Osteoblast (primary cell): ENCODE measurements at regions not wholly inside any gene's neighbourhood (a gene's known extent, or its start where the extent isn't known, plus 50 kb on each side); places are given as distances from the start of the nearest gene placed in this dataset.
A peak's percentile ranks its signal among the peaks of the same experiment; 100 is the strongest.

Source experiments
- DNase-seq: peaks from one replicate; pipeline ENCODE4 v3.0.0; 2011; ENCODE audit warnings: low spot score, mixed read lengths; ENCODE audit not compliant: insufficient read length; ENCODE audit errors: missing footprints
- H2AFZ ChIP-seq: 2 replicates; pipeline ENCODE4 v1.6.0; 2011; ENCODE audit warnings: mild to moderate bottlenecking, low read length
- H3K27ac ChIP-seq: 2 replicates; pipeline ENCODE4 v1.5.1; 2011; ENCODE audit warnings: mild to moderate bottlenecking, low read depth, low read length, moderate library complexity
- H3K27me3 ChIP-seq: 2 replicates; pipeline ENCODE4 v1.6.0; 2012; ENCODE audit warnings: mild to moderate bottlenecking, control low read depth, inconsistent platforms, low read length, moderate library complexity; ENCODE audit not compliant: insufficient read depth
- H3K36me3 ChIP-seq: 2 replicates; pipeline ENCODE4 v1.5.1; 2011; ENCODE audit warnings: mild to moderate bottlenecking, low read length, control low read depth, moderate library complexity; ENCODE audit not compliant: insufficient read depth
- H3K4me1 ChIP-seq: 2 replicates; pipeline ENCODE4 v1.5.1; 2011; ENCODE audit warnings: mild to moderate bottlenecking, low read length, control low read depth, moderate library complexity; ENCODE audit not compliant: insufficient read depth
- H3K4me2 ChIP-seq: 2 replicates; pipeline ENCODE4 v1.6.0; 2011; ENCODE audit warnings: mild to moderate bottlenecking, low read length; ENCODE audit not compliant: insufficient read depth
- H3K4me3 ChIP-seq: fragments of 200-600 bp; sonication (generic); 3 replicates; pipeline ENCODE4 v1.5.1; 2012; ENCODE audit warnings: mild to moderate bottlenecking, low read length, inconsistent platforms; ENCODE audit not compliant: insufficient read depth
- H3K79me2 ChIP-seq: 2 replicates; pipeline ENCODE4 v1.6.0; 2012; ENCODE audit warnings: mild to moderate bottlenecking, low read length, control low read depth, inconsistent platforms; ENCODE audit not compliant: insufficient read depth
- H3K9me3 ChIP-seq: 2 replicates; pipeline ENCODE4 v1.5.1; 2011; ENCODE audit warnings: low read depth, low read length, control low read depth
- H4K20me1 ChIP-seq: 2 replicates; pipeline ENCODE4 v1.6.0; 2012; ENCODE audit warnings: mild to moderate bottlenecking, low read length, control low read depth; ENCODE audit not compliant: insufficient read depth
- CTCF ChIP-seq: IDR thresholded peaks from 2 replicates; pipeline ENCODE4 v1.5.1; 2011; ENCODE audit warnings: mild to moderate bottlenecking, low read depth, low read length, moderate library complexity; ENCODE audit errors: extremely low read depth

GRCh38 chr1:218664385-218665170 is 319.4 kb downstream of the TGFB2 start:
- H3K27ac ChIP-seq, result peak overlapping the region; percentile 56
- H3K79me2 ChIP-seq, result no peaks in the 10 kb centered on the region
- no peaks in the 10 kb centered on the region for H3K36me3 ChIP-seq
- H3K27me3 ChIP-seq, result no peaks in the 10 kb centered on the region
- no peaks in the 10 kb centered on the region for H4K20me1 ChIP-seq
- TF ChIP-seq CTCF, result no peak
- DNase-seq, result no peak
- H3K9me3 ChIP-seq, result no peaks in the 10 kb centered on the region
- peak overlapping the region; percentile 9 for H3K4me3 ChIP-seq
- peak overlapping the region; percentile 49 for H3K4me2 ChIP-seq
- no peak overlapping the region for H2AFZ ChIP-seq
- peaks cover 34% of the 10 kb centered on the region for H3K4me1 ChIP-seq

- peak overlapping the region; percentile 44 for H2AFZ ChIP-seq
- no peaks in the 10 kb centered on the region for H3K36me3 ChIP-seq
- H3K4me1 ChIP-seq, result peaks cover 28% of the 10 kb centered on the region
- no peaks in the 10 kb centered on the region for H3K9me3 ChIP-seq
- H3K4me3 ChIP-seq, result peak overlapping the region; percentile 9
- TF ChIP-seq CTCF, result no peak
- peak; percentile 73 for DNase-seq
- peak overlapping the region; percentile 49 for H3K4me2 ChIP-seq
- H4K20me1 ChIP-seq, result no peaks in the 10 kb centered on the region
- peak overlapping the region; percentile 56 for H3K27ac ChIP-seq
- H3K79me2 ChIP-seq, result no peaks in the 10 kb centered on the region
- H3K27me3 ChIP-seq, result no peaks in the 10 kb centered on the region
These were observed 320.1 kb downstream of the TGFB2 start for GRCh38 chr1:218665221-218665620.

- Histone ChIP-seq H4K20me1 (no peaks in the 10 kb centered on the region), H3K4me3 (no peak overlapping the region), H3K27ac (peak overlapping the region; percentile 57), H3K79me2 (no peaks in the 10 kb centered on the region), H3K36me3 (no peaks in the 10 kb centered on the region), H3K27me3 (no peaks in the 10 kb centered on the region), H3K4me1 (peaks cover 18% of the 10 kb centered on the region), H2AFZ (no peak overlapping the region), H3K9me3 (no peaks in the 10 kb centered on the region), H3K4me2 (no peak overlapping the region)
- DNase-seq, result no peak
- no peak for TF ChIP-seq CTCF
These were observed 321.1 kb downstream of the TGFB2 start for GRCh38 chr1:218666263-218666662.

- no peak overlapping the region for H2AFZ ChIP-seq
- H3K4me2 ChIP-seq, result no peak overlapping the region
- H3K27me3 ChIP-seq, result no peaks in the 10 kb centered on the region
- H4K20me1 ChIP-seq, result no peaks in the 10 kb centered on the region
- no peaks in the 10 kb centered on the region for H3K36me3 ChIP-seq
- TF ChIP-seq CTCF, result no peak
- no peak for DNase-seq
- H3K79me2 ChIP-seq, result no peaks in the 10 kb centered on the region
- no peaks in the 10 kb centered on the region for H3K9me3 ChIP-seq
- H3K4me1 ChIP-seq, result peaks cover 23% of the 10 kb centered on the region
- no peak overlapping the region for H3K4me3 ChIP-seq
- H3K27ac ChIP-seq, result no peak overlapping the region
These were observed 322.8 kb downstream of the TGFB2 start for GRCh38 chr1:218667781-218668516.
